D721Med (cell line): ENCODE measurements at regions not wholly inside any gene's neighbourhood (a gene's known extent, or its start where the extent isn't known, plus 50 kb on each side); places are given as distances from the start of the nearest gene placed in this dataset.

ENCODE experiments used
- DNase-seq: peaks from one replicate; pipeline ENCODE4 v3.0.0; 2011; ENCODE audit warnings: low spot score; ENCODE audit not compliant: insufficient read length
- FAIRE-seq: peaks from 2 replicates; lab custom pipeline; 2011; peaks lifted over from hg19 to GRCh38; lab: Jason Lieb, UNC
- CTCF ChIP-seq: IDR thresholded peaks from 2 replicates; pipeline ENCODE4 v1.5.1; 2012; ENCODE audit warnings: mild to moderate bottlenecking, control low read depth; ENCODE audit not compliant: insufficient read depth; ENCODE audit errors: missing control alignments

GRCh38 chr2:137770166-137770565, 194.1 kb upstream of the HNMT start:
- no peak for TF ChIP-seq CTCF
- peak; percentile 93 for FAIRE-seq

GRCh38 chr2:137771064-137771463, 193.2 kb upstream of the HNMT start:
- FAIRE-seq (no peak), DNase-seq (no peak)

More at GRCh38 chr2:137770166-137770565, 194.1 kb upstream of the HNMT start:
- DNase-seq, result peak; percentile 24

GRCh38 chr2:137772451-137772850, 191.8 kb upstream of the HNMT start:
- no peak for FAIRE-seq
- TF ChIP-seq CTCF, result no peak
- DNase-seq, result no peak

More at GRCh38 chr2:137771064-137771463, 193.2 kb upstream of the HNMT start:
- TF ChIP-seq CTCF, result no peak

GRCh38 chr2:137775529-137775928, 188.7 kb upstream of the HNMT start:
- FAIRE-seq (no peak), DNase-seq (no peak)

GRCh38 chr2:137776697-137777096, 187.6 kb upstream of the HNMT start:
- no peak for FAIRE-seq
- TF ChIP-seq CTCF, result no peak

More at GRCh38 chr2:137775529-137775928, 188.7 kb upstream of the HNMT start:
- no peak for TF ChIP-seq CTCF

GRCh38 chr2:137797641-137798040, 166.6 kb upstream of the HNMT start:
- no peak for DNase-seq
- no peak for FAIRE-seq
- no peak for TF ChIP-seq CTCF

More at GRCh38 chr2:137776697-137777096, 187.6 kb upstream of the HNMT start:
- no peak for DNase-seq

- FAIRE-seq, result no peak
- no peak for TF ChIP-seq CTCF
- no peak for DNase-seq
Measured at GRCh38 chr2:137799600-137799999, 164.7 kb upstream of the HNMT start.
